ENCODE measurements at regions not wholly inside any gene's neighbourhood (a gene's known extent, or its start where the extent isn't known, plus 50 kb on each side); places are given as distances from the start of the nearest gene placed in this dataset.

DNA sequence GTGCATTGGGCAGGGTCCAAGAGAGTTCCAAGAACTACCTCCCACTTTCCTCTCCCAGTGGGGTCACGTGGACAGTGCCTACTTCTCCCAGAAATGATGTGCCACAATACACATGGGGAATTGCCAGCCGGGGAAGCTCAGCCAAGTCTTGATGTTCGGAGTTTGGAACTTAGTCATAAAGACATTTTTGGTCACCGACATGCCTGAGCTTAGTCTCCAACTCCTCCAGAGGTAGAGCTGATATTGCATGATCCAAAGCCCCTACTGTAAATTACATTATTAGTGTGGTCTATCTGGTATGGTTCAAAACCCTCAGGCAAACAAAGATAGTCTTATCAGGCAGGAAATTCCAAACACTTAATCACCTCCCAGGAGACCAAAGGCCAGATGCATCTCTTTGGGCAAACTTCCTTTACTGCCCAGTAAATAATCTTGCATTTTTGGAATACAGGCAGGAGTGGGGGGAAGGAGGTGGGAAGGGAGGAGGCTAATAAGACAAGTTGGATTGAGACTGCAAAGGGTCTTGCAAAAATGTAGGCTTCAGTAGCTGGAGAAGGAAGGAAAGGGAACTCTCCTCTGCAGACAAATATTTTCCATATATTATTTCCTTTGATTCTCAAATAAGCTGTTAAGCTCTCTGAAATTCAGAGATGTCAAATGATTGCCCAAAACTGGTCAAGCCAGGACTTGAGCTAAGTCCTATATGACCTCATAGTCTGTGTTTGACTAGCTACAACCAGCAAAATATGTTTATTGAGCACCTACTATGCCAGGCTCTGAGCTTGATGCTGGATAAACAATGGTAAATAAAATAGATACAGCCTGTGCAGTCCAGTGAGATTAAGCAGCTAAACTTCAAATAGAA lies 99.4 kb downstream of the DRD1 start:
- H3K27ac ChIP-seq, result no peak overlapping the region
- no peaks in the 10 kb centered on the region for H3K4me1 ChIP-seq
- no peak overlapping the region for H3K4me3 ChIP-seq
- no peaks in the 10 kb centered on the region for H3K36me3 ChIP-seq
- TF ChIP-seq POLR2A (IDR thresholded peaks at IDR 0.05), result no peak
- TF ChIP-seq, protein P1, sequence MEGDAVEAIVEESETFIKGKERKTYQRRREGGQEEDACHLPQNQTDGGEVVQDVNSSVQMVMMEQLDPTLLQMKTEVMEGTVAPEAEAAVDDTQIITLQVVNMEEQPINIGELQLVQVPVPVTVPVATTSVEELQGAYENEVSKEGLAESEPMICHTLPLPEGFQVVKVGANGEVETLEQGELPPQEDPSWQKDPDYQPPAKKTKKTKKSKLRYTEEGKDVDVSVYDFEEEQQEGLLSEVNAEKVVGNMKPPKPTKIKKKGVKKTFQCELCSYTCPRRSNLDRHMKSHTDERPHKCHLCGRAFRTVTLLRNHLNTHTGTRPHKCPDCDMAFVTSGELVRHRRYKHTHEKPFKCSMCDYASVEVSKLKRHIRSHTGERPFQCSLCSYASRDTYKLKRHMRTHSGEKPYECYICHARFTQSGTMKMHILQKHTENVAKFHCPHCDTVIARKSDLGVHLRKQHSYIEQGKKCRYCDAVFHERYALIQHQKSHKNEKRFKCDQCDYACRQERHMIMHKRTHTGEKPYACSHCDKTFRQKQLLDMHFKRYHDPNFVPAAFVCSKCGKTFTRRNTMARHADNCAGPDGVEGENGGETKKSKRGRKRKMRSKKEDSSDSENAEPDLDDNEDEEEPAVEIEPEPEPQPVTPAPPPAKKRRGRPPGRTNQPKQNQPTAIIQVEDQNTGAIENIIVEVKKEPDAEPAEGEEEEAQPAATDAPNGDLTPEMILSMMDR (IDR thresholded peaks at IDR 0.05), result no peak
- H3K27me3 ChIP-seq, result no peaks in the 10 kb centered on the region
- no peaks in the 10 kb centered on the region for H3K9me3 ChIP-seq
- DNase-seq, result no peak

DNA sequence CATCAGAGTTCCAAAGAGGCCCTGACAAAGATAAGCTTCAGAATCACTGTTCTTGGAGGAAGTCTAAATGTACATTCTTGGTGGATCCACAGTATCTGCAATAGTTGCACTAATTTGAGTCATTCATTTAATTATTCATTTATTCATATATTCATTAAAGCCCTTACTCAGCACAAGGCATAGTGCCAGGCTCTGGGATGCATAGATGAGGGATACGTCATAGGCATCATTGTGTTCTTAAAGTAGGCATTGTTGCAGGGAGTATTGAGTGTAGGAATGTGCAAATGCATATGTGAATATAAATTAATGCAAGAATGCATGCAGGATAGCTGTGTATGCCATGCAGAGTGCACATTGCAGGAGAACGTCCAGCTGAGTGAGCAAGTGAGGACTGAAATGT lies 100.7 kb downstream of the DRD1 start:
- Histone ChIP-seq H3K27ac (no peak overlapping the region), H3K9me3 (no peaks in the 10 kb centered on the region), H3K27me3 (no peaks in the 10 kb centered on the region), H3K4me1 (no peaks in the 10 kb centered on the region), H3K36me3 (no peaks in the 10 kb centered on the region), H3K4me3 (no peak overlapping the region)
- DNase-seq, result no peak
- no peak for TF ChIP-seq POLR2A (IDR thresholded peaks at IDR 0.05)
- TF ChIP-seq, protein P1 (IDR thresholded peaks at IDR 0.05), result no peak

DNA sequence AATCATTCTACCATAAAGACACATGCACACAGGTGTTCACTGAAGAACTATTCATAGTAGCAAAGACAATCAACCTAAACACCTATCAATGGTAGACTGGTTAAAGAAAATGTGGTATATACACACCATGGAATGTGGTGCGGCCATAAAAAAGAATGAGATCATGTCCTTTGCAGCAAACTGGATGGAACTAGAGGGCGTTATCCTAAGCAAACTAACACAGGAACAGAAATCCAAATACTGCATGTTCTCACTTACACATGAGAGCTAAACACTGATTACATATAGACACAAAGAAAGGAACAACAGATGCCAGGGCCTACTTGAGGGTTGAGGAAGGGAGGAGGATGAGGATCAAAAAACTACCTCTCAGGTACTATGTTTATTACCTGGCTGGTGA lies 103.8 kb downstream of the DRD1 start:
- Histone ChIP-seq H3K27me3 (no peaks in the 10 kb centered on the region), H3K27ac (no peak overlapping the region), H3K4me3 (no peak overlapping the region), H3K36me3 (no peaks in the 10 kb centered on the region), H3K4me1 (no peaks in the 10 kb centered on the region), H3K9me3 (no peaks in the 10 kb centered on the region)
- no peak for DNase-seq
- no peak for TF ChIP-seq POLR2A (IDR thresholded peaks at IDR 0.05)
- TF ChIP-seq, protein P1 (IDR thresholded peaks at IDR 0.05), result no peak

DNA sequence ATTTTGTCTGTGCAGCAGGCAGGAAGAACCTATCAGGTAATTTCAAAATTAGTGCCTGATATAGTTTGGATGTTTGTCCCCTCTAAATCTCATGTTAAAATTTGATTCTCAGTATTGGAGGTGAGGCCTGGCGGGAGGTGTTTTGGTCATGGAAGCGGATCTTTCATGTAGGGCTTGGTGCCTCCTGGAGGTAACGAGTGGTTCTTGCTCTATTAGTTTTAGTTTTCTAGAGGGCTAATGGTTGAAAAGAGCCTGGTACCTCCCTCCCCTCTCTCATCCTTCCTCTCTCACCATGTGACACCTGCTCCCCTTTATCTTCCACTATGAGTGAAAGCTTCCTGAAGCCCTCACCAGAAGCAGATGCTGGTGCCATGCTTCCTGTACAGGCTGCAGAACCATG lies 106.3 kb downstream of the DRD1 start:
- Histone ChIP-seq H3K4me1 (no peaks in the 10 kb centered on the region), H3K27ac (no peak overlapping the region), H3K9me3 (no peaks in the 10 kb centered on the region), H3K27me3 (no peaks in the 10 kb centered on the region), H3K36me3 (no peaks in the 10 kb centered on the region), H3K4me3 (no peak overlapping the region)
- no peak for DNase-seq
- TF ChIP-seq, protein P1 (IDR thresholded peaks at IDR 0.05), result no peak
- no peak for TF ChIP-seq POLR2A (IDR thresholded peaks at IDR 0.05)

DNA sequence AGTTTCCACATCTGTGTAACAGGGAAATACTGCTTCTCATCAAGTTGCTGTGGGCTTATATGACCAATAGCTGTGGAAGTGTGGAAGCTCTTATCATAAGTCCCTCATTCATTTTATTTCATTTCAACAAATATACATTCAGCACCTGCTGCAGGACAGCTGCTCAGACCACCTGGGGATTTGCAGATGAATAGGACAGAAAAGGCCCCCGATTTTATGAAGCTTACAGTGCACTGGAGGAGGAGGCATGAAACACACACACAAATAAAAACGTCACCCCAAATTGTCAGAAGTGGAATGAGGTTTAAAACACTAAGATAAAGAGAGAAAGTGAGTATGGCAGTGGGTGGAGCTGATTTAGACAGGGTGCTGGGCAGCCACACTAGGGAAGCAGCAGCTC lies 107.2 kb downstream of the DRD1 start:
- Histone ChIP-seq H3K4me1 (no peaks in the 10 kb centered on the region), H3K27ac (no peak overlapping the region), H3K27me3 (no peaks in the 10 kb centered on the region), H3K9me3 (no peaks in the 10 kb centered on the region), H3K36me3 (no peaks in the 10 kb centered on the region), H3K4me3 (no peak overlapping the region)
- no peak for TF ChIP-seq POLR2A (IDR thresholded peaks at IDR 0.05)
- TF ChIP-seq, protein P1 (IDR thresholded peaks at IDR 0.05), result no peak
- no peak for DNase-seq

All from Peyer's patch (tissue), 4 donors.